ENCODE measurements at regions not wholly inside any gene's neighbourhood (a gene's known extent, or its start where the extent isn't known, plus 50 kb on each side); places are given as distances from the start of the nearest gene placed in this dataset.
A peak's percentile ranks its signal among the peaks of the same experiment; 100 is the strongest.
"Not testable (repeated sequence)": the region's sequence is repeated elsewhere in the genome, so short reads cannot be mapped to it uniquely, and the experiment has no call there.

DNA sequence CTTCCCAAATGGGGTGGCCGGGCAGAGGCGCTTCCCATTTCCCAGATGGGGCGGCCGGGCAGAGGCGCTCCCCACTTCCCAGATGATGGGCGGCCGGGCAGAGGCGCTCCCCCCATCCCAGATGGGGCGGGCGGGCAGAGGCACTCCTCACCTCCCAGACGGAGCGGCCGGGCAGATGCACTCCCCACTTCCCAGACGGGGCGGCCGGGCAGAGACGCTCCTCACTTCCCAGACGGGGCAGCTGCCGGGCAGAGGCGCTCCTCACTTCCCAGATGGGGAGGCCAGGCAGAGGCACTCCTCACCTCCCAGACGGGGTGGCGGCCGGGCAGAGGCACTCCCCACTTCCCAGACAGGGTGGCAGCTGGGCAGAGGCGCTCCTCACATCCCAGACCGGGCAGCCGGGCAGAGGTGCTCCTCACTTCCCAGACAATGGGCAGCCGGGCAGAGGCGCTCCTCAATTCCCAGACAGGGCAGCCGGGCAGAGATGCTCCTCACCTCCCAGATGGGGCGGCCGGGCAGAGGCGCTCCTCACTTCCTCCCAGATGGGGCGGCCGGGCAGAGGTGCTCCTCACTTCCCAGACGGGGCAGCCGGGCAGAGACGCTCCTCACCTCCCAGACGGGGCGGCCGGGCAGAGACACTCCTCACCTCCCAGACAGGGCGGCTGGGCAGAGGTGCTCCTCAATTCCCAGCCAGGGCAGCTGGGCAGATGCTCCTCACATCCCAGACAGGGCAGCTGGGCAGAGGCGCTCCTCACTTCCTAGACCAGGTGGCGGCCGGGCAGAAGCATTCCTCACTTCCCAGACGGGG, 345.0 kb downstream of the TUBA3C start:
- H3K9ac ChIP-seq (ENCODE audit: insufficient read length, low read depth); H3K4me1 ChIP-seq (ENCODE audit: insufficient read depth, insufficient read length); H3K27me3 ChIP-seq (ENCODE audit: insufficient read depth, insufficient read length); DNase-seq (ENCODE audit: low read depth, low spot score); H3K9me3 ChIP-seq (ENCODE audit: insufficient read depth, low read length); H3K36me3 ChIP-seq (ENCODE audit: insufficient read depth, insufficient read length, low read length); H3K4me3 ChIP-seq (ENCODE audit: insufficient read length, low read depth): not testable (repeated sequence)

DNA sequence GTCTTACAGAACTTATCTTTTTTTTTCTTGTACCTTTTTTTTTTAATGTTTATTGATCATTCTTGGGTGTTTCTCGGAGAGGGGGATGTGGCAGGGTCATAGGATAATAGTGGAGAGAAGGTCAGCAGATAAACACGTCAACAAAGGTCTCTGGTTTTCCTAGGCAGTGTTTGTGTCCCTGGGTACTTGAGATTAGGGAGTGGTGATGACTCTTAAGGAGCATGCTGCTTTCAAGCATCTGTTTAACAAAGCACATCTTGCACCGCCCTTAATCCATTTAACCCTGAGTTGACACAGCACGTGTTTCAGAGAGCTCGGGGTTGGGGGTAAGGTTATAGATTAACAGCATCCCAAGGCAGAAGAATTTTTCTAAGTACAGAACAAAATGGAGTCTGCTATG, 345.9 kb downstream of the TUBA3C start:
- H3K27me3 ChIP-seq (ENCODE audit: insufficient read depth, insufficient read length); H3K36me3 ChIP-seq (ENCODE audit: insufficient read depth, insufficient read length, low read length); H3K4me3 ChIP-seq (ENCODE audit: insufficient read length, low read depth); H3K9ac ChIP-seq (ENCODE audit: insufficient read length, low read depth); H3K9me3 ChIP-seq (ENCODE audit: insufficient read depth, low read length); DNase-seq (ENCODE audit: low read depth, low spot score); H3K4me1 ChIP-seq (ENCODE audit: insufficient read depth, insufficient read length): not testable (repeated sequence)

DNA sequence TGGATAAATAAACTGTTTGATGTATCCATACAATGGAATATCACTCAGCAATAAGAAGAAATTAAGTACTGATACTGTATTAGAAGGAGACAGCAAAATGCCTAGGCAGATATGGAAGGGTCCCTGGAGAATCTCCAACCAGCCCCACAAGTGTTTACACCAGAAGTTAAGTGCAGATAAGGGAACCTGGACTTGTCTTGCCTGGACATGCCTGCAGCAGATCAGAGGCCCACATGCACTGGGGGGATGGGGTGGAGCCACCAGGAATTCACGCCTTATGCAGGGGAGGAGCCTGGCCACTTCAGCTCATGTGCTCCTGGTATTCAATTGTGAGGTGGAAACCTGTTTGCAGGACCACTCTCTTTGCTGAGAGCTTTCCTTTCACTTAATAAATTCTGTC, 356.9 kb downstream of the TUBA3C start:
- not testable (repeated sequence) for H3K36me3 ChIP-seq (ENCODE audit: insufficient read depth, insufficient read length, low read length); H3K9ac ChIP-seq (ENCODE audit: insufficient read length, low read depth); H3K27me3 ChIP-seq (ENCODE audit: insufficient read depth, insufficient read length); H3K9me3 ChIP-seq (ENCODE audit: insufficient read depth, low read length); H3K4me3 ChIP-seq (ENCODE audit: insufficient read length, low read depth); H3K4me1 ChIP-seq (ENCODE audit: insufficient read depth, insufficient read length)
- peak; percentile 2 for DNase-seq (ENCODE audit: low read depth, low spot score)

DNA sequence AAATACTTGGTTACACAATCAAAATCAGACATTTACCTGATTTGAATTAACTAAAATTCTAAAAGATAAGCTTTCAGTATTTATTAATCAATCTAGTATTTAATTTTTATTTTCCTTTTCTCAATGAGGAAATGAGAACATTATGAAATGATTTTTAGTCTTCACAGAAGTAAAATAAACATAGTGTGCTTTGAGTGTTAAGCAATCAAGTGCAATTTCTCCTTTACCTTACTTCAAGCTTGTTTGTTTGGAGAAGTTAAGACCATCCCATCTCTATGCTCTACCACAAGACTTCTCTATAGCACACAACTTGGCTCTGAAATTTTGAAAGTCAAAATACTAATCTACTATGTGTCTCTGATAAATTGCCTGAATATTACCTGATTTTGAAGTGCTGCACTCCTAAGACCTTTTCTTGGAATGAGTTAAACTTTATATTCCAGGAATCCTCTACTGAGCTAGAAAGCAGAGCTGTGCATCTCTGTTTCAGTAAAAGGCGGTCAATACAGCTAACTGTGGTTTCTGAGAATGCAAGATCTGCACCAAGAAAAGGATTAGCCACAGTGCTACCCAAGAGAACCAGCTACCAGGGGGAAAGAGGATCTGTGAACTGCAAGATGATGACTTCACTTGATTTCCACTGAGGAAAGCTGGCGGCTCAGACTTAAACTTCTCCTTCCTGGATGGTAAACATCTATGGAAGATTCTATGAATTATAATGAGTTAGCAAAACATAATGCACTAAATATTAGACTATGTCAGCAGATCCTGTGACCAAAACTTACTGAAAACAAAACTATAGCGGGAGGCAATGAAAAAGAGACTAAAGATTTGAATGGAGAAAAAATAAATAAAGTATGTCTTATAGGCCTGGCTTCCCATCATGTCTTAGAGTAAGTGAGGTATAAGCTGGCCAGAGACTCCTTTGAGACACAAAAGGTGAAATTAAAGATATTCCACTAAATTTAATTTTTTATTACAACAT, 358.7 kb downstream of the TUBA3C start:
- DNase-seq (ENCODE audit: low read depth, low spot score); H3K4me3 ChIP-seq (ENCODE audit: insufficient read length, low read depth); H3K9me3 ChIP-seq (ENCODE audit: insufficient read depth, low read length): not testable (repeated sequence)

DNA sequence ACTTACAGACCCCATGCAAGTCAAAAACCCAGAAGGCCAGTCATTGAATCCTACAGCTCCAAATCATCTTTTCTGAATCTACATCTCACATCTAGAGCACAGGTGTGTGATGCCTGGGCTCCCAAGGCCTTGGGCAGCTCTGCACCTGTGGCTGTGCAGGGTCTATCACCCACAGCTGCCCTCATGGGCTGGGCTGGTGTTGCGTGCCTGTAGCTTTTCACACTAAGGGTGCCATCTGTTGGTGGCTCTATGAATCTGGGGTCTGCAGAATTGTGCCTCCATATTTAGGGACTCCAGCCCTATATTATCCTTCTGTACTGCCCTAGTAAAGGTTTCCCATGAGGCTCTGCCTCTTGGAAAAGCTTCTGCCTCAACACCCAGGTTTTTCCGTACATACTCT, 407.6 kb downstream of the TUBA3C start:
- not testable (repeated sequence) for H3K36me3 ChIP-seq (ENCODE audit: insufficient read depth, insufficient read length, low read length); H3K9ac ChIP-seq (ENCODE audit: insufficient read length, low read depth); H3K27me3 ChIP-seq (ENCODE audit: insufficient read depth, insufficient read length); H3K9me3 ChIP-seq (ENCODE audit: insufficient read depth, low read length); H3K4me3 ChIP-seq (ENCODE audit: insufficient read length, low read depth); DNase-seq (ENCODE audit: low read depth, low spot score); H3K4me1 ChIP-seq (ENCODE audit: insufficient read depth, insufficient read length)

More for the DNA sequence above, 358.7 kb downstream of the TUBA3C start:
- H3K27me3 ChIP-seq (ENCODE audit: insufficient read depth, insufficient read length); H3K36me3 ChIP-seq (ENCODE audit: insufficient read depth, insufficient read length, low read length); H3K9ac ChIP-seq (ENCODE audit: insufficient read length, low read depth); H3K4me1 ChIP-seq (ENCODE audit: insufficient read depth, insufficient read length): not testable (repeated sequence)

DNA sequence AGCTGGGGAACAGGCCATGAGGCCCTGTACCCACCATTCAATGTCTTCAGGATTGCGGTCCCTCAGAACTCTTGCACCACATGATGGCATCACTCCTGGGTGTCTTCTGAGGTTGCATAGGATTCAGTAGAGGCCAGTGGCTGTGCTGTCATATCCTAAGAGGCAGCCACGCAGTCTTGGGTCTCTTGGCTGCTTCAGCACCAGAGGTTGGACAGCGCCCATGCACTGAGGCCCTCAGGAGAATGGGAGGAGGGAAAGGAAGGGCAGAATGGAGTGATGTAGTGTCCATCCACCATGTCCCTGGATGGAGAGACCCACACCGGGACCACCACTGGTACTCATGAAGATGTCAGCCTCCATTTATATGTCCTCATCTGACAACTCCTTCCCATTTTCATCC, 439.9 kb downstream of the TUBA3C start:
- H3K9ac ChIP-seq (ENCODE audit: insufficient read length, low read depth); H3K4me1 ChIP-seq (ENCODE audit: insufficient read depth, insufficient read length); H3K4me3 ChIP-seq (ENCODE audit: insufficient read length, low read depth); H3K9me3 ChIP-seq (ENCODE audit: insufficient read depth, low read length); DNase-seq (ENCODE audit: low read depth, low spot score); H3K36me3 ChIP-seq (ENCODE audit: insufficient read depth, insufficient read length, low read length); H3K27me3 ChIP-seq (ENCODE audit: insufficient read depth, insufficient read length): not testable (repeated sequence)

DNA sequence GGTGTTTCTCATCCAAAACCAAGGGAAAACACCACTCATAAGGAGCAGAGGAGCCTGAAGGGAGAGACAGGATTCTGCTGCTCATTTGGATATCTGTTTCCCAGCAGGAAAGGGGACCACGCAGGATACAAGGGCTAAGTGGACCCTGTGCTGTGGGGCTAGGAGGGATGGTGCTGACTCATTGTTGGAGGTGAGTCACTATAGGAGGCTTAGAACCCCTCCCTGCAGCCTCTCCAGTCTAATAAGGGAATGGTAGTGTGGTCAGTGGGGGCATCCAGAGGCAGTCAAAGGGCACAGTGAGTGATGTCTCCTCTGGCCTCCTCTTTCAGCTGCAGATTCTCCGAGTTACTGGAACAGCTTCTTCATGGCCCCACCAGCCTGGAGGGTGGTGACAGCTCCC, 442.3 kb downstream of the TUBA3C start:
- TF ChIP-seq YY1 (IDR thresholded peaks at IDR 0.05; ENCODE audit: insufficient read depth, insufficient read length) = no peak
- TF ChIP-seq ZNF274 (IDR thresholded peaks at IDR 0.05; ENCODE audit: low read depth, low read length) = no peak
- TF ChIP-seq SUZ12 (IDR thresholded peaks at IDR 0.05; ENCODE audit: extremely low read depth, insufficient read depth, insufficient read length) = no peak
- Histone ChIP-seq H3K4me1 (ENCODE audit: insufficient read depth, insufficient read length) (no peaks in the 10 kb centered on the region), H3K27me3 (ENCODE audit: insufficient read depth, insufficient read length) (no peaks in the 10 kb centered on the region), H3K4me3 (ENCODE audit: insufficient read length, low read depth) (no peak overlapping the region), H3K36me3 (ENCODE audit: insufficient read depth, insufficient read length, low read length) (no peaks in the 10 kb centered on the region), H3K9ac (ENCODE audit: insufficient read length, low read depth) (no peak overlapping the region), H3K9me3 (ENCODE audit: insufficient read depth, low read length) (no peaks in the 10 kb centered on the region)
- DNase-seq (ENCODE audit: low read depth, low spot score) = no peak

DNA sequence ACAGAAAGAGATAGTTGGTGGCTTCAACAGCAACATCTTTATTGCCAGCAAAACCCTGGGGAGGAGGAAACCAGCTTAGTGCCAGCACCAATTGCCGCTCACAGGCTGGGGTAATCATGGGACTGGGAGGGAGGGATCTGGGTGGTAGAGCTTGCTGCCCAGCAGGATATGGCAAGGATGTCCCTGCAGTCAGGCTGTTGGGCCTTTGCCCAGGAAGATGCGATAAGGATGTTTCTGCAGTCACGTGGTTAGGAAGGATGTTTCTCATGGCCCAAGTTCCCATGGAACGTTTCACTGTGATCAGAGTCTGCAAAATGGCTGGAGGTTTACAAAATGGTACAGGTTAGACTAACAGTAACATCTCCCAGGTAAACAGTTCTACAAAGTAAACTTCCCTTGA, 443.5 kb downstream of the TUBA3C start:
- not testable (repeated sequence) for H3K9ac ChIP-seq (ENCODE audit: insufficient read length, low read depth); H3K4me3 ChIP-seq (ENCODE audit: insufficient read length, low read depth); H3K36me3 ChIP-seq (ENCODE audit: insufficient read depth, insufficient read length, low read length); DNase-seq (ENCODE audit: low read depth, low spot score); H3K27me3 ChIP-seq (ENCODE audit: insufficient read depth, insufficient read length); H3K9me3 ChIP-seq (ENCODE audit: insufficient read depth, low read length); H3K4me1 ChIP-seq (ENCODE audit: insufficient read depth, insufficient read length)

DNA sequence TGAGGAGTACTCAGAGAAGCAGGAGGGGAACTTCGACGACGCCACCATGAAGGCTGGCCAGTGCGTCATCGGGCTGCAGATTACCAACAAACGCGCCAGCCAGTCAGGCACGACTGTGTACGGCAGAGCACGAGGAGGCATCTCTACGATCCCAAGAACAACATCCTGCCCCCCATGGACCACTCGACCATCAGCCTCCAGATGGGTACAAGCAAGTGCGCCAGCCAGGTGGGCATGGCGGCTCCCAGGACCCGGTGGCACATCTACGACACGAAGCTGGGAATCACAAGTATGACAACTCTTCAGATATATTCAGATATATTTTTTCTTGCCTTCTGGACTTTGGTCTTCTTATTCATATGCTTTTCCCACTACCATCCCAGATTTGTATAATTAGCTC, 454.5 kb downstream of the TUBA3C start:
- not testable (repeated sequence) for H3K36me3 ChIP-seq (ENCODE audit: insufficient read depth, insufficient read length, low read length); H3K27me3 ChIP-seq (ENCODE audit: insufficient read depth, insufficient read length); DNase-seq (ENCODE audit: low read depth, low spot score); H3K4me3 ChIP-seq (ENCODE audit: insufficient read length, low read depth); H3K9ac ChIP-seq (ENCODE audit: insufficient read length, low read depth); H3K9me3 ChIP-seq (ENCODE audit: insufficient read depth, low read length); H3K4me1 ChIP-seq (ENCODE audit: insufficient read depth, insufficient read length)

DNA sequence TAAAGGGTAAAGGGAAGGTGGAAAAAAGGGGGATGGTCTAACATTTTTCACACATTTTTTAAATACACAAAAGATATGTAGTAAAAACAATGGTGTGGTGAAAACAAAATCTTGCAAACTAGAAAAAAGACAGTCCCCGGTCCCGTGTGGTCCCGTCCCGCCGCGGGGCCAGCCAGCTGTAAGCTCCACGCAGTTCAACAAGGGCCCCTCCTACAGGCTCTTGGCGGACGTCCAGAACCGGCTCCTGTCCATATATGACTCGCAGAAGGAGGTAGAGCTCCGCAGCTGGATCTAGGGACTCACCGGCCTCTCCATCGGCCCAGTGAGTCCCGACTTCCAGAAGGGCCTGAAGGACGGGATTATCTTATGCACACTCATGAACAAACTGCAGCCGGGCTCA, 455.1 kb downstream of the TUBA3C start:
- H3K27me3 ChIP-seq (ENCODE audit: insufficient read depth, insufficient read length); H3K4me3 ChIP-seq (ENCODE audit: insufficient read length, low read depth); H3K9ac ChIP-seq (ENCODE audit: insufficient read length, low read depth); H3K4me1 ChIP-seq (ENCODE audit: insufficient read depth, insufficient read length); DNase-seq (ENCODE audit: low read depth, low spot score); H3K9me3 ChIP-seq (ENCODE audit: insufficient read depth, low read length); H3K36me3 ChIP-seq (ENCODE audit: insufficient read depth, insufficient read length, low read length): not testable (repeated sequence)

DNA sequence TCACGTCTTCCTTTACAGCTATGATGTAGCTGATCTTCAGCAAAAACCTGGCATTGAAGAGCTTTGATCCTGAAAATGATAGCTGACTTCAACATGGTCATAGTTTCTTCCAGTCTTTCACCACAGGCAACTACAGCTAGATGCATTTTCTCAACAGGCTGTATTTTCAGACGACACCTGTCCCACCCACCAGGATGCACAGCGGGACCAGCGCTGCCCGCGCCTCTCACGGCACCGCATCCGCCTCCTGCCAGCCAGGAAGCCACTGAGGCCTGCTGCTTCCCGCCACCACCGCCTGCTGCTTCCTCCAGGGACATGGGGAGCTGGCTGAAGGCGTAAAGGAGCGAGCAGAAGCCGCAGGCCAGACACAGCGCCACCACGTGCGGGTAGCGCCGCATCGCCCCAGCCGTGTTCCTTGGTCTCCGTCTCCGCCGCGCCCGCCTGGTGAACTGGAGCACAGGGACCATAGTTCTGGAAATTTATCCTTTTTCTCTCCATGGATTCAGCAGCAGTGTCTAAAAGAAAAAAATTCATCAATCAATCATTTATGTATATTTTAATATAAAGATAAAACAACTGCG, 456.3 kb downstream of the TUBA3C start:
- not testable (repeated sequence) for DNase-seq (ENCODE audit: low read depth, low spot score); H3K4me3 ChIP-seq (ENCODE audit: insufficient read length, low read depth); H3K27me3 ChIP-seq (ENCODE audit: insufficient read depth, insufficient read length); H3K4me1 ChIP-seq (ENCODE audit: insufficient read depth, insufficient read length); H3K9ac ChIP-seq (ENCODE audit: insufficient read length, low read depth); H3K36me3 ChIP-seq (ENCODE audit: insufficient read depth, insufficient read length, low read length); H3K9me3 ChIP-seq (ENCODE audit: insufficient read depth, low read length)
